NCI-H510A treated with DMSO at 0.1 percent for 48 hours (cell line): ENCODE measurements at regions not wholly inside any gene's neighbourhood (a gene's known extent, or its start where the extent isn't known, plus 50 kb on each side); places are given as distances from the start of the nearest gene placed in this dataset.

Source experiments
- DNase-seq: peaks from one replicate; lab custom pipeline; 2025; lab: John Stamatoyannopoulos, UW

DNA sequence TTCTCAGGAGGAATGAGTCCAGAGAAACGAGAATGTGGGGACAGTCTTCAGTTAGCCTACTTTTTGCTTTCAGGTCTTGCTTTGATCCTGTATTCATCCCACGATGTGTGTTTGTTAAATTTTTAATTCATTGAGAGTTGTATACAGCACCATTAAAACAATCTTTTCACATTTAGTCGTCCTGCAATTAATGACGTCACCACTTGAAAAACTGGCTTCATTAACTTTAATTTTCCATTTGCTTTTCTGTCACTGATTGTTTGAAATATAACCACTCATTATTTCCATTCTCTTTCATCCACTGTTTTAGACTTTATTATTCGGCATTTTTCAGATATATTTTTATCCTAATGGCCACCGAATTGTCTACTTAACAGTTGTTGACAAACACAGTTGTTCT, 146.9 kb downstream of the TFEC start:
- no peak for DNase-seq

DNA sequence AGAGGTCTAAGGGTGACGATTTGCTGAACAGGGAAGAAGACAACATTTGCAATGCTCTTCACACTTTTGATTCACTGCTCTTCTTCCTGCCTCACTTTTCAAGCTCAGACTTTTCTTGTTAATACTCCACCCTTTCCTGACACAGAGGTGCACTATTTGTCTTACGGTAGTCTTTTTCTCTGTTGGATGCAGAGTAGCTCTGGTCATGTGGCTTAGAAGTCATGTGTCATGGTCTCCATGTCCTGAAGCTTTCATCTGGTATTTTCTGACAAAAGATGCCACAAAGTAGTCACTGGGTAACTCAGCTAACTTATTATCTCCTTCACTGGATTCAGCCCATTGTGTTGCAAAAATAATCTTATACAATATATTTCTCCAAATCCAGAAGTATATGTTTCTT, 149.1 kb downstream of the TFEC start:
- no peak for DNase-seq

DNA sequence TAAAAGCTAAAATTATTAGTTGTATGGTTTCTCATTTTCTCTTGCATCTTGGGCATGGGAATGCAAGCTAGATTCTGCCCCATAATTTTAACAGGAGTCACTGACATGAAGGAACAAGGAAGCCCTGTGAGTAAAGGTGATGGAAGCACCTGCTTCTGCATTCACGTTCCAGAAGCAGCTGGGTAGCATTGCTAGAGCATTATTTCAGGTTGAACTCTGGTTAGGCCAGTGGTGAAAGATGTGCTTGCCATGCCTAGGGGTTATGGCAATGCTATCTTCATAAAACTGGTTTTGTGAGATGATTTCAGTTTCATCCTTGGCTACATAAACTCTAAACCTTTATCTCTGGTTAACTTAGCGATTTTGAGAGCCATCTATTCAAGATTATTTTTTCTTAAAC, 151.4 kb downstream of the TFEC start:
- no peak for DNase-seq

DNA sequence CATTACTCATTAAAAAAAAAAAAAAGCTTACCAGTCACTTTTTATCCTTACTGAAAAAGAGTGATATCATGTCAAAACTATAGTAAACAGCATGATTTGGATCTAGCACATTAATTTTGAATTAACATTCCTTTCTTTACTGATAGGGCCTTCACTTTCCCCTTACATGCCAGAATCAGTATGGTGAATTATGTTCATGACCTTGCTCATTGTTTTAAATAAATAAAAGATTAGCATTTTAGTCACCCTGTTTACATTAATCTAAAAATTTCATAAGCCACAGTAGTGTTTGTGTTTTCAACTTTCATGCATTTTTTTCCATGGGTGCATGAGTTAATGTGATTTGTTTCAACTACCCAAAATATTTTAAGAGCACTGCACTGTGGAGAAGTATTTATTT, 160.8 kb downstream of the TFEC start:
- DNase-seq, result no peak

- DNase-seq, result no peak
These were observed 161.4 kb downstream of the TFEC start for GRCh38 chr7:115869190-115869589.

DNA sequence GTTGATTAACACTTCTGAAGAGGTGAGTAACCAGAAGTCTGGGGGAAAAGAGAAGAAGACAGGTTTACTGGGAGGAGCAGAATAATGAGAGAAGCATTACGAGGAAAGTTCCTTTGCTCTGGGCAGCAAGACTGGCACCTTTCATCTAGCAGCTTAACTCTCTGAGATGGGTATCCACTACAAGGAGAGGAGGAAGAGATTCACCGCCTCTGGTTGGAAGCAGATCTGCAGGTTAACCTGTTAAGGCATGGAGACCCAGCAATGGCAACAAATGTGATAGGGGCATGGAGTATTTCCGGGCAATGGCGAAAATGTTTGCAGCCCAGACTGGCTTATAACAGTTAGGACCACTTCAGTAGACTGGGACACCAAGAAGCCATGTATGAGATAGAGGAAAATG, 162.2 kb downstream of the TFEC start:
- DNase-seq, result no peak

DNA sequence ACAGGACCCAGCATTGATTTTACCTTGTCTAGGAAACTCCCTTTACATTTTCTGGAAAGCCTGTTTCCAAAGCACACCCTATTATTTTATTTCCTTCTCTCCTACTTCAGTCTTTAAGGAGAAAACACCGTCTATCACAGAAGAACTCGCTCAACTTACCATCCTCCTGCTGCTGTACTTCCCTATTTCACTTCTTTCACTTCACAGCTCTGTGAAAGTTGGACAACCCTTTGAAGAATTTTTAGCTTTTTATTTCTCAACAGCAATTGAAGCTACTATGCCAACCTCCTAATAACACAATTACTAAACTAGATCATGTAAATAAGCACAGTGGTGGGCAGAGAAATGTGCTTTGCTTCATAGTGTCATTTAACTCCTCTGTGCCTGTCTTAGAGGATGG, 166.5 kb downstream of the TFEC start:
- DNase-seq, result no peak

DNA sequence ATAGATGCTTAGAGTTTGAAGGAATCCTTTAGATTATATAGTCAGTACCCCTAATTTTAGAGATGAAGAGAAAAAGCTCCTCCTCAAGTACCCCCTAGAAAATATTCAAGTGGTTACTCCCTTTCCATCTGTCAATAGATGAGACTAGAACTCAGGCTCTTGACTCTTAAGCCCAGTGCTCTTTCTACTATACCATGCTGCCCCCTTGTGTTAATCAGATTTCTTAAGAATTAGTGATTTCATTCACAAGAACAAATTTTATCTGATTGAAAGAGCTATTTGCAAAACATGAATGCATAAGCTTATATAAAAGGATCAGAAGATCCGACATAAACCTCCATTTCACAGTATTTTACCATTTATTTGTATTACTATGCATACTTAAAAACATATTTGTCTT, 179.3 kb downstream of the TFEC start:
- peak; percentile 37 for DNase-seq

DNA sequence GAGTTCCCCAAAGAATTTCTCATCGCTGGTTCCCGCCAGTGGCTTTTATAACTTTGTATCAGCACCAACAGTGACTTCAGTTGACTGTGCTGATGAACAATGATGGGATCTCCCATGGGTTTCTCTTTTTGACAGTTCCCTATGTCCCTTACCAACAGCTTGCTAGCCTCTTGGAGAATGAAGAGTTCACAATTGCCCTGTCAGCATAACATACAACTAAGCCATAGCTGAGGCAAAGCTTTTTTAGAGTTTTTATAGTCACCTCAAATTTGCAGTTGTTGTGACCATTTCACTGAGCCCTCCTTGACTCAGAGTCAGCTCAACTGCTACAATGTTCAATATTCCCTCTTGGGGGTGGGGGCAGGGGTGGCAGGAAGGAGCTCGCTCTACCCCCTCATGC, 179.8 kb downstream of the TFEC start:
- DNase-seq, result no peak

GRCh38 chr7:115844857-115845256, 185.7 kb downstream of the TFEC start:
- no peak for DNase-seq

DNA sequence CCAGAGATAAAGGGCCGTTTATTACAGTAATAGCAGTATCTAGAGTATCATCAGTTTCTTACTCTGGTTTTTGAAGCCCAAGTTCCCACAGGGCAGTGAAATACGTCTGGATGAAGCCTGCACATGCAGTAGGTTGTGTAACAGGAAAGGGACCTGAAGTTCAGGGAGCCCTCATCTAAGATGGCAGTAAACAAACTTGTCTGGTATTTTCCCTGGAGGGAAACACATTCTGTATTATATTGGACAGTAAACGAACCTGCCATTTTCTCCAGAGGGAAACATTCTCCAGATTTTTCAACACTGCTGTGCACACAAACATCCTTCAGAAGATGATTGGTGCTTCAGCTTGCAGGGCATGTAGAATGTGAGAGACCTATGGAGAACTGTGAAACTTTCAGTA, 189.9 kb downstream of the TFEC start:
- DNase-seq, result no peak

GRCh38 chr7:115838829-115839228, 191.7 kb downstream of the TFEC start:
- DNase-seq, result no peak

DNA sequence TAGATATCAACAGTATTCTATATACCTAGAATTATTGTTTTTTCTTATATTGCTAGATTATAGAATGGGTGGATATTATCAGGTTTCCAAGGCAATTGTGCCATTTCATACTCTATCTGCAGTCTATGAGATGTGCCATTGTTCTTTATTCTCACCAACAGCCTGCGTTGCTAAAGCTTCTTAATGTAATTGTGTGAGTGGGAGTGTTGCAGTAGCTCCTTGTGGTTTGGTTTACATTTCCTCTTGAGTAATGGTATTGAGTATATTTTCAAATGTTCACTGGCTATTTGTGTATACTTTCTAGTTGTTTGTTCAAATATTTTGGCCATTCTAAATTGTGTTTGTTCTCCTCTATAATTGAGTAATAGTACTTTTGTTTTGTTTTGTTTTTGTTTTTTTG, 199.2 kb downstream of the TFEC start:
- DNase-seq, result no peak

DNA sequence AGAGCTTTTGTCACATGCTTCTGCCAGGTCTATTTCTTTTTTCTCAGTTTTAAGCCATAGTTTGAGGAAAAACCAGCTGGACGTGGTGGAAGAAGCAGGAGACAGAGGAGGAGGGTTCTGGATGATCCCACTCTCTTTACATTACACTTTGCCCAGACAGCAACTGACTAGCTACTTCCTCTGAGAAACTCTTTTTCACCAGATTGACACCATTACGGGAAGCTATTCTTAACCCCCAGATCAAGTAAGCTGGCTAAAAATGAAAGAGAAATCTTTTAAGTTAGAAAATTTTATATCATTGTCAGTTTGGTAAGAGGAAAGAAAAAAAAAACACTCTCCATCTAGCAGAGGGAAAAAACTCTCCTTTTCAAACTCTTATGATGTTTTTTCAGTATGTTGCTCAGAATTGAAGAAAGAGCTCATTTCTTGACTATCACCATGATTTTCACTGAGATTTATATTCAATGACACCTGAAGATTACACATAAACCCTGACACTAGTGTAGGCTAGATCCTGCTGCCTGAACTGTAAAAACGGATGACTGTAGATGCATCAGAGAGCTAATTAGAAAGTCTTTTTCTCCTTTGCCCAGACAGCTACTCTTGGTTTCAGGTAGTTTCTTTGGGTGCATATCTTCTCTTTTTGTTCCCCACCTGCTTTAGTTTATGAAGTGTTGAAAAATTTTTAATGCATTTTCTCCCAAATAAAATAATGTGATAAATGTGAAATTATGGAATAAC, 203.1 kb downstream of the TFEC start:
- no peak for DNase-seq

GRCh38 chr7:115825456-115826115, 205.0 kb downstream of the TFEC start:
- DNase-seq, result no peak

DNA sequence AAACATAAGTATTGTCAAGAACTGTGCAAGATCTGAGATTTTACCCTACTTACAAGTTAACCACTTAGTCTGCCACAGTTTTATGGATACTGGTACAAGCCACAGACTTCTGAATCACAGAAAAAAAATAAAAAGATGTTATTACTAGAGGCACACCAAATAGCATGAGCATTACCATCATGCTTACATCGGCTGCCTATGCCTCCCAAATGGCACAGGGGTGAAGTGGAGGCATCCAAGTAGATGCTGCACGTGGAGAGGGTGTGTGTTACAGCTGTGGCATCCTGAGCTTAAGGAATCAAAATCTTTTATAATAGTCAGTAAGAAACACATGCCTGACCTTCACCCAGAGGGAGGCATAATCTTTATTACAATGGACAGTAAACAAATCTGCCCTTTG, 207.8 kb downstream of the TFEC start:
- DNase-seq, result no peak

GRCh38 chr7:115822380-115822779, 208.2 kb downstream of the TFEC start:
- DNase-seq, result no peak

GRCh38 chr7:115816318-115816974, 214.1 kb downstream of the TFEC start:
- no peak for DNase-seq

DNA sequence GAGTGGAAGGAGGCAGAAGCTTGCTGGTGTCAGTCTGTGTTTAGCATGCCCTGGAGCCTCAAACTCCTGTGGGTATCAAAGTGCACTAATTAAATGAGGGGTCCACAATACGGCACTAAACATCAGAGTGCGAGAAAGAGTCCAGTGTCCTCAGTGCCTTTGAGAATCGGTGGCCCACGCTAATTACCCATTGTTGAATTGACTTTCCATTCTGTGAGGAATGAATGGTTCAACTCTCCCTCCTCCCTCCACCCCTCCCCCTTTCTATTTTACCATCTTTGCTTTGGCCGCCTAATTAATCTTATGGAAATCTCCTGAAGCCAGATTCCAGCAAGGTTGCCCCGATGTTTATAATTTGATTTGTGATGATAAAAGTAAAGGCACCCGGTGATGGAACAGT, 217.8 kb downstream of the TFEC start:
- no peak for DNase-seq

DNA sequence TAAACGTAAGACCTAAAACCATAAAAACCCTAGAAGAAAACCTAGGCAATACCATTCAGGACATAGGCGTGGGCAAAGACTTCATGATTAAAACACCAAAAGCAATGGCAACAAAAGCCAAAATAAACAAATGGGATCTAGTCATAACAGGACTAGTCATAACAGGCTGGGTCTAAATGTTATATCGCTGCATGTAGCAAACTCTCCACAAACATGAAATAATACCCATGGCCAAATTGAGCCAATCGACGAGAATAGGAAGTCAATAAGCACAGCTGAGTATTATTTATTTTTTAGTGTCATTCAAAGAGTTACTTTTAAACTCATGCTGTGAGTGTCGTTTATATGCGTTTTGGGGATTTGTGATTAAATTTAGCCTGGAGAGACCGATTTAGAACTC, 225.1 kb downstream of the TFEC start:
- no peak for DNase-seq

- no peak for DNase-seq
These were observed 228.1 kb downstream of the TFEC start for GRCh38 chr7:115802415-115802814.

GRCh38 chr7:115799430-115799829, 231.1 kb downstream of the TFEC start:
- no peak for DNase-seq

DNA sequence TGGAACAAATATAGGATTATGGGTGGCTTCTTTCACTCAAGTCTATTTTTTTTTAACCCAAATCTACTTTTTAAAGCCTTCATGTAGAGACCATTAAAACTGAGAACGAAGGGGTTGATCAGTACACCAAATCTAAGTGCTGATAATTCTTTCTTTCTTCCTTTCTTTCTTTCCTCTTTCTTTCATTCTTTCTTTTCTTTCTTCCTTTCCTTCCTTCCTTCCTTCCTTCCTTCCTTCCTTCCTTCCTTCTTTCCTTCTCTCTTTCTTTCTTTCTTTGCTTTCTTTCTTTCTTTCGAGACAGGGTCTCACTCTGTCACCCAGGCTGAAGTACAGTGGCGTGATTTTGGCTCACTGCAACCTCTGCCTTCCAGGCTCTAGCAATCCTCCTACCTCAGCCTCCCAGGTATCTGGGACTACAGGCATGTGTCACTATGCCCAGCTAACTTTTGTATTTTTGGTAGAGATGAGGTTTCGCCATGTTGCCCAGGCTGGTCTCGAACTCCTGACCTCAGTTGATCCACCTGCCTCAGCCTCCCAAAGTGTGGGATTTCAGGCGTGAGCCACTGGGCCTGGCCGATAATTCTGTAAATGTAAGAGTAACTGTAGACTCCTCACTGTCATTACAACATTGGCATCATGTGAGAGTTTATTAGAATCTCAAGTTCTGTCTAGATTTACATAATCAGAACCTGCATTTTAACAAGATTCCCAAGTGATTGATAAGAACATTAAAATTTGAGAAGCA, 236.4 kb downstream of the TFEC start:
- DNase-seq, result no peak
